Uterus (tissue), 2 donors: ENCODE measurements at regions not wholly inside any gene's neighbourhood (a gene's known extent, or its start where the extent isn't known, plus 50 kb on each side); places are given as distances from the start of the nearest gene placed in this dataset.

Experiments used
- POLR2A ChIP-seq, 2 donors: fragments of 450-650 bp; IDR thresholded peaks; one replicate each; pipeline ENCODE4 v1.6.1; 2016; ENCODE audit warnings: antibody characterized with exemption in 2 of 2, mild to moderate bottlenecking in 1 of 2, moderate library complexity in 1 of 2
- TF ChIP-seq, protein P1 (sequence below), 4 experiments: fragments of 200-600 bp in 2 of 4; fragments of 450-650 bp in 2 of 4; sonication (generic) in 2 of 4; IDR thresholded peaks; one replicate each; pipeline ENCODE4 v1.5.1; 2016 to 2019; ENCODE audit warnings: antibody characterized with exemption in 4 of 4, mild to moderate bottlenecking in 2 of 4, moderate library complexity in 1 of 4

DNA sequence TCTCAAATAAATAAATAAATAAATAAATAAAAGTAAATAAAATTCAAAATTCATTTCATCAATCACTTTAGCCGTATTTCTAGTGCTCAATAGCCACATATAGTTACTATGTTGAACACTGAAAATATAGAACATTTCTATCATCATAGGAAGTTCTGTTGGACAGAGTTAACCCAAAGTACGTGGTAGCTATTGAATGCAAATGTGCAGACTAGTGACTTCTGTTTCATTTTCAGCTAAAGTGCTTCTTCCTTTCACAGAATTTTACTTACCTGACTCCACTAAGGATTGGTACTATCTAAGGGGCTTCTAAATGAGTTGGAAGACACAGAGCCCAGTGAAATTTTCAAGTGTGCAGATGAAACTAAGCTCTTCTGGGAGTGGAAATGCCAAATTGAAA lies 1208.3 kb downstream of the MAT2B start:
- TF ChIP-seq, protein P1, sequence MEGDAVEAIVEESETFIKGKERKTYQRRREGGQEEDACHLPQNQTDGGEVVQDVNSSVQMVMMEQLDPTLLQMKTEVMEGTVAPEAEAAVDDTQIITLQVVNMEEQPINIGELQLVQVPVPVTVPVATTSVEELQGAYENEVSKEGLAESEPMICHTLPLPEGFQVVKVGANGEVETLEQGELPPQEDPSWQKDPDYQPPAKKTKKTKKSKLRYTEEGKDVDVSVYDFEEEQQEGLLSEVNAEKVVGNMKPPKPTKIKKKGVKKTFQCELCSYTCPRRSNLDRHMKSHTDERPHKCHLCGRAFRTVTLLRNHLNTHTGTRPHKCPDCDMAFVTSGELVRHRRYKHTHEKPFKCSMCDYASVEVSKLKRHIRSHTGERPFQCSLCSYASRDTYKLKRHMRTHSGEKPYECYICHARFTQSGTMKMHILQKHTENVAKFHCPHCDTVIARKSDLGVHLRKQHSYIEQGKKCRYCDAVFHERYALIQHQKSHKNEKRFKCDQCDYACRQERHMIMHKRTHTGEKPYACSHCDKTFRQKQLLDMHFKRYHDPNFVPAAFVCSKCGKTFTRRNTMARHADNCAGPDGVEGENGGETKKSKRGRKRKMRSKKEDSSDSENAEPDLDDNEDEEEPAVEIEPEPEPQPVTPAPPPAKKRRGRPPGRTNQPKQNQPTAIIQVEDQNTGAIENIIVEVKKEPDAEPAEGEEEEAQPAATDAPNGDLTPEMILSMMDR (IDR thresholded peaks at IDR 0.05): no peak
- no peak for TF ChIP-seq POLR2A (IDR thresholded peaks at IDR 0.05)
